Glomerular visceral epithelial cell (primary cell): ENCODE measurements at regions not wholly inside any gene's neighbourhood (a gene's known extent, or its start where the extent isn't known, plus 50 kb on each side); places are given as distances from the start of the nearest gene placed in this dataset.

Experiments
- DNase-seq: peaks from one replicate; pipeline ENCODE4 v3.0.0-alpha.2; 2016; ENCODE audit errors: extremely low spot score

- DNase-seq: no peak
Measured at GRCh38 chr16:59729613-59730012, 995.5 kb upstream of the GOT2 start.

DNA sequence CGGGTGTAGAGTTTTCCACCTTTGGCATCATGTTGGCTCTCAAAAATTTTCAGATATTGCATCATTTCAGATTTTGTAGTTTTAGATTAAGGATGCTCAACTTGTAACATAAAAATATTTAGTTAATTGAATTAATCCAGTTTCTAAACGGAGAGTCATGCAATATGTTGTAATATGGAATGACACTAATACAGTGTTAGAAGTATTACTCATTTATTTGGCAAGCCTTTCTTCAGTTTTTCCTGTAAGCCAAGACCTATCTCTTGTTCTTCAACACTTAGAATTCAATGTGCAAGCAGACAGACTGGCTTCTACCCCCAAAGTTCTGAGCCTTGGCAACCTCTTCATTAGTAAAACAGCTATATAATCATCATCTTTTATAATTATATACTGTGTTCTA lies 985.0 kb upstream of the GOT2 start:
- no peak for DNase-seq

DNA sequence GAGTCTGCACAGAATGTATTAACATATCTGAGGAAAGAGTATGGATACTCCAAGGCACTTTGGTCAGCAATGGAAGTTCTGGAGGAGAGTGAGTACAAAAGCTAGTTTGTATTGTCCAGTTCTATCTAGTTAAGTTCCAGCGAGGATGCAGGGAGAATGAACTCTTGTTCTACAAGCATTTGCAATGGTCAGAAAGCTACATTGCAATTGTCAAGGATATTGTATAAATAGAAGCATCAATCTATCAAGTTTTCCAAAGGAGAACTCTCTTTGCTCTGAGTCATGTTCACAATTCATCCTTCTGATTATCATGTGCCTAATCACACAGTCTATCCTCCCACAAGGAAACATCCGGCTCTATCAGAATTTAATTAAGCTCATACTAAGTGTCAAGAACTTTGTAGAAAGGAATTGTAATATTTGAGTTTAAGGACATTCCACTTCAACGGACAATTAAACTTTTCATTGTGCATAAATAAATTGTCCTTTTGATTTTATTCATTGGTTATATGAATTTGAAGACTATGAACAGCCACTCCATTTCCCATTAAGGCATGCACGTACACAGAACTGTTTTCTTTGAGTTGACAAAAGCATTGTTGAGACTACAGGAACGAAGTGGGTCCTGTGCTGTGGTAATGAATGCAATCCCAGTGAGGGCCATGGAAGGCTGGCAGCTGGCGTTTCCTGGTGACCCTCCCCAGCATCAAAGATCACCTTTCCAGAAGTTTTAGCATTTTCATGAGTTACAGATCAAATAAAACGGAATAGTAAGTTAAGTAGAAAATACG lies 973.5 kb upstream of the GOT2 start:
- no peak for DNase-seq

- DNase-seq: no peak
Measured at GRCh38 chr16:59701963-59702930, 968.1 kb upstream of the GOT2 start.

GRCh38 chr16:59699786-59700185 lies 965.7 kb upstream of the GOT2 start:
- no peak for DNase-seq

DNA sequence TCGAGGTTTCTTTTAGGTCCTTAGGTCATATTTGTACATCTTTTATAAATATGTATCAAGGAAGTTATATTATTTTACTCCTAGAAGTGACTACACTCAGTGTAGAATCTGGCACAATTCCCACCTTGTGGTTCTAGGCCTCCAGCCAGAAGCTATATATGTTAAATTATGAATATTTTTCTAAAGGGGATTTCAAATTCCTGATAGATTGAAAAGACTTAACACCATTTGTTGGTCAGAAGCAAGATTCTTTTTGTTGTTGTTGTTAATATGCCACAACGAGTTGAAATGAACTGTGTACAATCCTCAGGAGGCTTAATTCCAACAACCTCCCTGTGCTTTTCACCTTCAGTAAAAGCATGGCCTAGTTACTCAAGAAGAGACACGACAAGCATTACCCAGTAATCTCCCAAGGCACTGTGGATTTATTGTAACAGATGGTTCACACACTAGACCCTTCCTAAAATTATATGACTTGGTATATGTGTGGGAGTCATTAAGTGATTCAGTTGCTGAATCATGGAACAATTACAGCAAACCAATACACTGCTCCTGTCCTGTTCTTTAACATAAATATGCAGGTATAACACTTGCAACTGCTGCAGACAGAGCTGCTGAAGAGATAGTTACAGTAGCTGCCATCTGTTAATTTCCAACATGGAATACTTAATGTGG lies 964.4 kb upstream of the GOT2 start:
- DNase-seq: no peak

DNA sequence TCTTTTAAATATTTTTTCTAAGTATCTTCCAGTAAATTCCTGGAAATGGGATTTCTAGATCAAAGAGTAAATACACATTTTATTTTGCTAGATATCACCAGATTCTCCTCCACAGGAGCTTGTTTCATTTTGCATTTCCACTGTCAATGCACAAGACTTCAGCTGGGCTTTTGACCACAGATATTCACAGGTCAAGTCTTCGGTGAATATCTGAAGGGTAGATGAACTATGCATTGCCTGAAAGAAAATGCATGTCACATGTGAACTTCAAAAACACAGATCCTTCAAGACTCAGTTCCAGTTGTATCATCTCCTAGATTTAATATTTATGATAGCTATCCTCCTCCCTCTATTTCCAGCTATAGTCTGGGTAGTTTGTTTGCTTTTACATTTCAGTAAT lies 963.6 kb upstream of the GOT2 start:
- DNase-seq: no peak

GRCh38 chr16:59697236-59697635 lies 963.1 kb upstream of the GOT2 start:
- DNase-seq: no peak

GRCh38 chr16:59696495-59696894 lies 962.4 kb upstream of the GOT2 start:
- DNase-seq: no peak

DNA sequence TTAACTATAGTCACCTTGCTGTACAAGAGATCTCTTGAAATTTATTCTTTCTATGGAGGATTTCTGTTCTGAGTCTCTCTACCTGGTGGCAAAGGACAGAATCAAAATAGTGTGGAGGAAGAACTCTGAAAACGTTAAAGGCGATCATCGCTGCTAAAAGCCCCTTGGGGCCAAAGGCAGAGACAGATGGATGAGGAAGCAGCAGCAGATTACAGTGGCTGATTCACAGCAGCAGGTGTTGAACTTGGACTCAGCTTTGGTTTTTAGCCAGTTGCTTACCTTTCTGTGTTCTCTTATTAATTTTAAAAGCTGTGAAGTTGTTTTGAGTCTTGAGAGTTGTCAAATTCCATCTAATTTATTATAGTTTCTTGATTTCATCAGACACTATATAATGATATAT lies 956.1 kb upstream of the GOT2 start:
- no peak for DNase-seq

DNA sequence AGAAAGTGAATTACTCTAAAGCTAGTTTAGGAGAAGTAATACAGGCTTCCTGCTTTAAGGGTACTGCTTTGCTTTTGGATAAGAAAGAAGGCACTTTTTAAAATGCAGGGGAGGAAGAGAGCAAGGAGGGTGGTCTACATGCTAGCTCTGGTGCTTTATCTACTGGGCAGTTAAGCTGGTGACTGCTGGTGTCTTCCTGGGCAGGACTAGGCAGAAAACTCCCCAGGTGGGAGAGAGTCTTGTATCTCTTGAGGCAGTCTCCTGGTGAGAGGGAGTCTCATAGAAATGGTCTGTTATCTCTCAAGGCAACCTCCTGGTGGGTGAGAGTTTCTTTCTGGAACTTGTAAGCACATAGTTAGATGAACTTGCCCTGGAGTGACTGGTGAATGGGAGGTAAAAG lies 953.9 kb upstream of the GOT2 start:
- DNase-seq: no peak

DNA sequence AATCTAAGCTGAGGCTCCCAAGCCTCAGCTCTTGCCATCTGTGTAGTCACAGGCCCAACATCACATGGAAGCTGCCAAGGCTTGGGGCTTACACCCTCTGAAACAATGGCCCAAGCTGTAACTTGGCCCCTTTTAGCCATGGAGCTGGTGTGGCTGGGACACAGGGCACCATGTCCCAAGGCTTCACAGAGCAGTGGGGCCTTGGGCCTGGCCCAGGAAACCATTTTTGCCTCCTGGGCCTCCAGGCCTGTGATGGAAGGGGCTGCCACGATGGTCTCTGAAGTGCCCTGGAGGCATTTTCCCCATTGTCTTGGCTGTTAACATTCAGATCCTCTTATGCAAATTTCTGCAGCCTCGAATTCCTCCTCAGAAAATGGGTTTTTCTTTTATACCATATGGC lies 952.3 kb upstream of the GOT2 start:
- no peak for DNase-seq

DNA sequence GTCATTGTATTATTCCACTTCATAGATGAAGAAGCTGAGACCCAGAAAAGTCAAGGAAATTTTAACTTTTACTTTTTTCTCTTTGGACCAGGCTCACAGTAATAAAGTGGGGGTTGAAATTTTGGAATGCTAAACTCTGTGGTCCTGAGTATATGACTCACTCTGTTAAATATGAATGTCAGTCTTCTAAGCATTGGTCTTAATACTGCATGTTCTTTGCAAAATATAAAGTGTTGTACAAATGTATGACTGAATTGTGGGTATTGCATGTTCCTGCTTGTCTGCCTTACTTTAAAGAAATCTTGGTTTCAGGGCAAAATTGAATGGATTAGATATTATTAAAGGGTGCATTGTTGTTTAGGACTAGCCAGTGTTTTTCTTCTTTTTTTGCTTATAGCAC lies 950.8 kb upstream of the GOT2 start:
- no peak for DNase-seq

DNA sequence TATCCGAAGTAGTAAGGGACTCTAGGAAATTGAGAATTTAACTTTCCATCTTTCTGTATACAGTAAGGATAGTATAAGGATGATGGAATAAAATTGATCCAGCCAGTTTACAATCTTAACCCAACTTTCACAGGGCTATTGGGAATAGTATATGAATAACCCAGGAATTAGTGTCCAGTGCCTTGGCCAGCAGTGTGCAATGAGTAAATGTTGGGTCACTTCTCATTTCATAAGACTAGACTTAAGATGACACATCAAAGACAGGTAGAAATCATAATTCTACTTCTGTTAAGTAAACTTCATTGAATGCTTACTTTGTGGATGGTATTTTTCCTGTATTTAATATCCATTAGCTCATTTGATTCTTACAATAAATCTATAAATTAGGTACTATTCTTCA lies 949.6 kb upstream of the GOT2 start:
- DNase-seq: no peak

DNA sequence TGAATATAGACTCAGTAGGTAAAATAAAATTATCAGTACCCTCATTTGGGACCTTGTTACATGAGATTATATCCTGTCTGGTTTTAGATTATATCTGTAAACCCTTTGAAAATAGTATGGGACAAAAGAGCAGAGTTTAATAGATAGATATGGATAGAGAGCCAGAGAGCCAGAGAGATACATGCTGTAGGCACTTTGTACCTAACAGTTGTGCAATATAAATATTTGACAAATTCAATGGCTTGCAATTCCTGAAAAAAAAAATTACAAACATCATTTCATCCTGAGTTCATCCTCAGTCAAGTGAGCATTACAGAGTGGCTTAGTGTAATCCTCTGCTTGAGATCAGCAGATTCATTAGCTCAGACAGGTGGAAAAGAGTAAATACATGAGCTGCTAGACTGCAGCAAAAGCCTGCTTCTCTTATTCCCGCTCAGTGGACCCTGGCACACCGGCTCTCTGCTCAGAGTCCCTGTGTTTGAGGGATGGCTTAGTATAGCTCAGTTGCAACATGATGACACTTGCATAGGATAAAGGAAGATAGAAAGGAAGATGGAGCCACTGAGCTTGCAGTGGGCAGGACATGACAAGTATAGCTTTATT lies 931.6 kb upstream of the GOT2 start:
- DNase-seq: no peak

DNA sequence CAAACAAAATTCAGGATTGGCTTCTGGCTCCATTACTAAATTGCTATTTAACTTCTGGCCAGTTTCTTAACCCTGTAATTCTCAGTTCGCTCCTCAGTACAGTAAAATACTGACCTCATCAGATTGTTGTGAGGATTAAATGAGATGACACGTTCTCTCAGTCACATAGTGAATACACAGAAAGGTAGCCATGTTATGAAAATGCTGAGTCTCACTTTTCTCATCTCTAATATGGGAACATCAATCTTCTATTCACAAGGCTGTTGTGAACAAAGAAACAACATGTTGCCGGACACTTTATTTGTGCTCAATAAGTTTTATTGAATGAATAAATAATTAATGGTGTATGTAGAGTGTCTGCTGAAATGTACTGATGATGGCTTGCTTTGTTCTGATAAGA lies 924.5 kb upstream of the GOT2 start:
- no peak for DNase-seq

- no peak for DNase-seq
Measured at GRCh38 chr16:59655031-59655430, 920.9 kb upstream of the GOT2 start.

DNA sequence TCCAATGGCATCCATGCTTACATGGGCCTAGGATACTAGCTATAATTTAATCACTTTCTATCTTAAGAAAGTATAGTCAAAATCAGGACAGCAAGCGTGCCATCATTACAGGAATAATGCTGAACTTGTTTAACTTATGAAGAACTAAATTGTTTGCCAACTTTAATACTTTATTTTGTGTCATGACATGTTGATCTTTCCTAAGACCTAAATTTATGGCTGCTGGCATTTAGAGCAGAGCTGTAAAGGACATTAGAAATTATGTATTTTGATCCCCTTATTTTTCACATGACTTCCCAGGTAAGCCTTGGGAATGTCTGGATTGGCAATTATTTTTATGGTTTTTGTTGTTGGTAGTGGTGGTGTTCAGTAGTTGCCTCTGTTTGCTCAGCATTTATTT lies 920.3 kb upstream of the GOT2 start:
- no peak for DNase-seq

DNA sequence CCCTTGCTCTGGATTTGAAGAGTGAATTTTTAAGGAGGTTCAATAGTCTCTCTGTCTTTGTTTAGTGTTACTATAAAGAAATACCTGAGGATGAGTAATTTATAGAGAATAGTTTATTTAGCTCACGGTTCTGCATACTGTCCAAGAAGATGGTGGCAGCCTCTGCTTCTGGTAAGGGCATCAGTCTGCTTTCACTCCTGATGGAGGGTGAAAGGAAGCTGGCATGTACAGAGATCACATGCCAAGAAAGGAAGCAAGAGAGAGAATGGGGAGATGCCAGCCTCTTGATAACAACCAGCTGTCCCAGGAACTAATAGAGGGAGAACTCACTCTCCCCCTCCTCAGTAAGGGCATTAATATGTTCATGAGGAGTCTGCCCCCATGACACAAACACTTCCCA lies 917.5 kb upstream of the GOT2 start:
- no peak for DNase-seq

- no peak for DNase-seq
Measured at GRCh38 chr16:59645194-59645593, 911.1 kb upstream of the GOT2 start.

GRCh38 chr16:59635674-59636073 lies 901.6 kb upstream of the GOT2 start:
- no peak for DNase-seq

GRCh38 chr16:59634951-59635350 lies 900.8 kb upstream of the GOT2 start:
- no peak for DNase-seq
